Right lobe of liver (tissue), 4 donors: ENCODE measurements at regions not wholly inside any gene's neighbourhood (a gene's known extent, or its start where the extent isn't known, plus 50 kb on each side); places are given as distances from the start of the nearest gene placed in this dataset.

Experiments
- CTCF ChIP-seq, 4 donors: fragments of 200-600 bp in 3 of 4; fragments of 450-650 bp in 1 of 4; IDR thresholded peaks; one replicate each; pipeline versions ENCODE4 v1.5.1 to v1.8.0; 2016 to 2022; ENCODE audit warnings: antibody characterized with exemption in 4 of 4, mild to moderate bottlenecking in 2 of 4
- POLR2A ChIP-seq: fragments of 450-650 bp; IDR thresholded peaks from one replicate; pipeline ENCODE4 v1.6.1; 2017; ENCODE audit warnings: antibody characterized with exemption, mild to moderate bottlenecking
- donor health status: DM: no; HTN: no; CAD: no.
- donor health status: DM: no; HTN: no; CAD: no.
- donor health status: DM: no; HTN: yes; CAD: no.

GRCh38 chr2:20562540-20563225, 88.2 kb downstream of the HS1BP3 start:
- TF ChIP-seq CTCF (IDR thresholded peaks at IDR 0.05) (no peak), POLR2A (no peak)
